SK-N-MC (cell line): ENCODE measurements at regions not wholly inside any gene's neighbourhood (a gene's known extent, or its start where the extent isn't known, plus 50 kb on each side); places are given as distances from the start of the nearest gene placed in this dataset.

Source experiments
- EZH2 ChIP-seq: fragments of 200-600 bp; sonication (generic); IDR thresholded peaks from one replicate; pipeline ENCODE4 v1.6.1; 2017; ENCODE audit warnings: antibody characterized with exemption
- POLR2AphosphoS5 ChIP-seq: IDR thresholded peaks from 2 replicates; pipeline ENCODE4 v1.6.1; 2012; ENCODE audit warnings: mild to moderate bottlenecking, low read depth, low read length, borderline replicate concordance

DNA sequence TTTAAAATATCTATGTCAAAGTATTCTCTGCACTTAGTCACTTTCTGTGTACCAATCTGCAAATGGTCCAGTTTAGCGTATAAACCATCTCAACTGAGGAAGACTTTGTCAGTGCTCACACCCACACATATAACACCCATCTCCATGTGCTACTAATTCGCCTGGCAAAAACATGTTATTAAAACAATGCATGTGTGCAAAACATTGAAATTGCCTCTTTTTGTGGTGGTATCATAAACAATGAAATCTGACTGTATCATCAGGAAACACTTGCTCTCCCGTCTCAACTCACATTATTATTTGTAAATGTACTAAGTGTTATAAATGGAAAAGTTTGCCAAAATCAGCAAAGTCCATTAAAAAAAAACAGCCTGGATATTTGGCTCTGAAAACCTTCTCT lies 105.9 kb upstream of the FOXC1 start:
- TF ChIP-seq POLR2AphosphoS5 (no peak), EZH2 (no peak)
